GM18520 (cell line): ENCODE measurements at regions not wholly inside any gene's neighbourhood (a gene's known extent, or its start where the extent isn't known, plus 50 kb on each side); places are given as distances from the start of the nearest gene placed in this dataset.
"Not testable (repeated sequence)": the region's sequence is repeated elsewhere in the genome, so short reads cannot be mapped to it uniquely, and the experiment has no call there.

ENCODE experiments used
- ATAC-seq: cut with Tn5 transposase; IDR thresholded peaks from one replicate; pipeline ENCODE4 v1.9.1; 2021; ENCODE audit not compliant: unreplicated experiment

DNA sequence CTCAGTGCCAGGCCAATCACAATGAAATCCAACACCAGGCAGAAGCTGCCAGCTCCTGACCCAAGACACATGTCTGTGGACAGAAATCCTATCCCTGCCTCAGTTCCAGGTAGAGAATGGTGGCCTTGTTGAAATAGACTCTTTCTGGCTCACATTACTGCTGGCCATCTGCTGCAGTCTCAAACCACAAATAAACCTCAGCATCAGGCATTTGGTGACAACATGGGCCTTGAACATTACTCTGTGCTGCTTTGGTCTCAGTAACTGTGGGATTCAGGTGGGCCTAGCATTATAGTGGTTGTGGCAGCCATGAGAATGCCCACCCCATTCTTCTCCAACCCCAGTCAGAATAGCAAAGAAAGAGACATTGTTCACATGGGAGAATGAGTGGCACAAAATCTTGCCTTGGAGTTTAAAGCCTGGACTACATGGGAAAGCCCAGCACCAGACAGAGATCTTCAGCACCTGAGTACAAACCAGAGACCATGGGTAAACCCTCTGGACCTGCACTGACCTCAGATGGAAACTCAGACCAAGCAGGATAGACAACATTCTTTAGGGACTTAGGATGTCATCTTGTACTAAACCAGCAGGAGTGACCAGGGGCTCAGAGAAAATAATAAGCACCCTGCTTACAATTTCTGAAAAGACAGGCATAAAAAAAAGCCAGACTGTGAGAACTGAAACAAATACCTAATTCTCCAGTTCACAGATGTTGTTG is 50.4 kb upstream of the TRAM1L1 start:
- ATAC-seq = no peak

DNA sequence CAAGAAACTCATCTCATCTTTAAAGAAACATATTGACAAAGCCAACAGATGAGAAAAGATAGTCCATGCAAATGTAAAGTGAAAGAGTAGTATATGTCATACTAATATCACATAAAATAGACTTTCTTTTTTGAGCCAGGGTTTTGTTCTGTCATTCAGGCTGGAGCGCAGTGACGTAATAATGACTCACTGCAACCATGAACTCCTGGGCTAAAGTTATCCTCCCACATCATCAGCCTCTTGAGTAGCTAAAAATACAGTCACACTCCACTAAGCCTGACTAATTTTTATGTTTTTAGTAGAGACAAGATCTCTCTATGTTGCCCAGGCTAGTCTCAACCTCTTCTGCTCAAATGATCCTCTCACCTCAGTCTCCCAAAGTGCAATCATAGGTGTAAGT is 51.8 kb upstream of the TRAM1L1 start:
- ATAC-seq = peak; percentile 42

DNA sequence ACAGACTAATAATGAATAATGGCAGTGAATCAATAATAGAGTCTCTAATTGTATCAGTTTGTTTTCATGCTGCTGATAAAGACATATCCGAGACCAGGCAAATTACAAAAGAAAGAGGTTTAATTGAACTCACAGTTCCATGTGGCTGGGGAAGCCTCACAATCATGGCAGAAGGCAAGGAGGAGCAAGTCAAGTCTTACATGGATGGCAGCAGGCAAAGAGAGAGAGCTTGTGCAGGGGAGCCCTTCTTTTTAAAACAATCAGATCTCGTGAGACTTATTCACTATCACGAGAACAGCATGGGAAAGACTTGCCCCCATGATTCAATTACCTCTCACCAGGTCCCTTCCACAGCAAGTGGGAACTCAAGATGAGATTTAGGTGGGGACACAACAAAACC is 53.4 kb upstream of the TRAM1L1 start:
- ATAC-seq = not testable (repeated sequence)

DNA sequence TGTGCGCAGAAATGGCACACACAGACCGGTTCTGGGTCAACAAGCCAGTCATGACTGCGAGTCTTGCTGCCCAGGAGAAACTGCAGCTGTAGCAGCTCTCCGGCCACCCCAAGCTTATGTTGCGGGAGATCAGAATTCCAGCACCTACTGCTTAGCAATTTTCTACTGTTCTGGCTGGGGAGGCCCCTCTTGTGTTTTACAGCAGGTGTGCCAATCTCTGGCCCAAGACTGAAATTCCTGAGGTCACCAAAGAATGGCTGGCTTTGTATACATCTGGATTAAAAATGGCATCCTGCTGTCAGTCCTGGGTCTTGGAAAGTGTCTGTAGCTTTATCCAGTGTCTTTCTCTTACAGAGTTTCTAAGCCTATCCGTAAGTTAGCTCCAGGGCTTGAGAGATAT is 68.9 kb upstream of the TRAM1L1 start:
- no peak for ATAC-seq

DNA sequence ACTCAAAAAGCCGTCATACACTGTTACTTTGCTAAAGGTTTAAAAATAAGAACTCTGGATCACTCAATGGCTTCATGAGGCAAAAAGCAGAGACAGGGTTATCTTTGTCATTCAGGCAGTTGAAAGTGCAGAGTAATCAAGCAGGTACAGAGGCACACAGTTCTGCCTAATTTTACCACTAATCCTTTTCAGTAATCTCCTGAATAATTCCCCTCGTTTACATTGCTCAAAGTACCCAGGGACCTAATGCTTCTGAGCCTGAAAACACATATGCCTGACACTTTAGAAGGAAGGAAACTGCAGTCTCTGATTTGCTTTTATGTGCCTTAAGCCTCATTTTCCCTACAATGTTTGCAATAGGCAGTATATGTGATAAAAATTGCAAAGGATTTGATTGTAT is 71.4 kb upstream of the TRAM1L1 start:
- no peak for ATAC-seq

DNA sequence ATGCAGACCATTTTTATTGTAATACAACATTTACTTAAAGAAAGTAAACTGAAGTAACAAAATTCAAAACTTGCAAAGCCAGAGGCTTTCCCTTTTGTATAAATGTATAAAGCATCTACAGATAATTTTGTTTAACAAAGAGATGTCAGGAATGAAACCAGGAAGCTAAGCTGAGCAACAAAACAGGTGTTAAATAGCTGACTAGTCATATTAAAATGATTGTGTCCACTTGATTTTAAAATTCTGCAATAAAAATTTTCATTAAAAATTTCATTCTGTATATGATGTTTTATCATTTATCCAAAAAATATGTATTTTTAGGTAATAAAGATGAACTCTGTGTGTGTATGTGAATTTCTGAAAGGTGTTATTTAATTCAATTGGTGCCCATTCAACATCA is 72.0 kb upstream of the TRAM1L1 start:
- ATAC-seq = no peak

DNA sequence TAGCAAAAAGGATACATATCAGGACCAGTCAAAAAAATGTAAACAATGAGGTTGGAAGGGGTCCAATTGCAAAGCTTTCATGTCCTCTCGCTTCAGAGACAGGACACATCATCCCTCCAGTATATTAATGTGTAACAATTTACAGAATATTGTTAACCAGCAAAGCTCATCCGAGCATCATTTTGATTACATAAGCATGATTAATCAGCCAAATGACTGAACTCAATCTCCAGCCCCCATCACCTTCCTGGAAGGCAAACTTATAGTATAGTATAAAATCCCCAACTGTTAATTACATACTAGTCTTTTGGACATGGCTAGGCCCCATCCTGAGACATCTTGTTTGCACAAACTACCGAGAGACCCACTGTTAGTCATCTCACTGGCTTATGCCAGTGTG is 77.6 kb upstream of the TRAM1L1 start:
- ATAC-seq = no peak

DNA sequence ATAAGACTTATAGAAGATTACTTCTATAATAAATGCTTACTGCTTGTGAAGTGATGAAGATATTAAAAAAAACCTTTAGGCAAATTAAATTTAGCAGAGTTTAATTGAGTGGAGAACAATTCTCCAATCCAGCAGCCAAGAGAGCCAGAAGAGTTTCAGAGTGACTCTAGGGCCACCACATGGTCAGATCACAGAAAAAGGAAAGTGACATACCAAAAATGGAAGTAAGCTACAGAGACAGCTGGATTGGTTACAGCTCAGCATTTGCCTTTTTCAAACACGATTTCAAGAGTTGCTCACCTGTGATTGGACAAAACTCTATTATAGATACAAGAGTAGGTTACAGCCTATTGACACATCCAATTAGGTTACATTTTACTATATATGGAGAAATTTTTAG is 79.0 kb upstream of the TRAM1L1 start:
- no peak for ATAC-seq

DNA sequence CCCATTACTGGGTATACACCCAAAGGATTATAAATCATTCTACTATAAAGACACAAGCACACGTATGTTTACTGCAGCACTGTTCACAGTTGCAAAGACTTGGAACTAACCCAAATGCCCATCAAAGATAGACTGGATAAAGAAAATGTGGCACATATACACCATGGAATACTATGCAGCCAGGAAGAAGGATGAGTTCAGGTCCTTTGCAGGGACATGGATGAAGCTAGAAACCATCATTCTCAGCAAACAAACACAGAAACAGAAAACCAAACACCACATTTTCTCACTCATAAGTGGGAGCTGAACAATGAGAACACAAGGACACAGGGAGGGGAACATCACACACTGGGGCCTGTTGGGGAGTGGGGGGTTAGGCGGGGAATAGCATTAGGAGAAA is 90.0 kb upstream of the TRAM1L1 start:
- ATAC-seq = not testable (repeated sequence)

DNA sequence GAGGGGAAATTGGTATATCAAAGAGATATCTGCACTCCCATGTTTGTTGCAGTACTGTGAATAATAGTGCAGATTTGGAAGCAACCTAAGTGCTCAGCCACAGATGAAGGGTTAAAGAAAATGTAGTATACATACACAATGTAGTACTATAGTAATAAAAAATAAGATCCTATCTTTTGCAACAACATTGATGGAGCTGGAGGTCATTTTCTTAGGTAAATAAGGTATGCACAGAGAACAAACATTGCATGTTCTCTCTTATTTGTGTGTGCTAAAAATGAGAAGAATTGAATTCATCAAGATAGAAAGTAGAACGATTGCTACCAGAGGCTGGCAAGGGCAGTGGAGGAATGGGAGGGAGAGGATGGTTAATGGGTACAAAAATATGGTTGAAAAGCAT is 117.9 kb upstream of the TRAM1L1 start:
- ATAC-seq = no peak

DNA sequence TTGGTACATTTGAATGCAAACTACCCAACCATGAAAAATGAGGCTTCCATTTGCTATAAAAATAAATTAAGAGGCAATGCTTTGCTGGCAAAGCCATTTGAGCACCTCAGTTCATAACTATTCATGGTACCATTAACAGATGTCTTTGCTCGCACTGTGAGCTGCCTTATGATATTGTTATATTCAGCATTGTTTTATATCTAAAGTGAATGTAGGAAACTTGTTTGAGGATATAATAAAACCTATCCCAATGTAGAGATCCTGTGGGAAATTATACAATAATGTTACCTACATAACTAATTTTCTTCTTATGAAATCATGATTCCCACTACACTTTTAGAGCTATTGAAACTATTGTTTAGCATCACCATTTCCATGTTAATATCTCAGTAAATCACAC is 125.2 kb upstream of the TRAM1L1 start:
- no peak for ATAC-seq

DNA sequence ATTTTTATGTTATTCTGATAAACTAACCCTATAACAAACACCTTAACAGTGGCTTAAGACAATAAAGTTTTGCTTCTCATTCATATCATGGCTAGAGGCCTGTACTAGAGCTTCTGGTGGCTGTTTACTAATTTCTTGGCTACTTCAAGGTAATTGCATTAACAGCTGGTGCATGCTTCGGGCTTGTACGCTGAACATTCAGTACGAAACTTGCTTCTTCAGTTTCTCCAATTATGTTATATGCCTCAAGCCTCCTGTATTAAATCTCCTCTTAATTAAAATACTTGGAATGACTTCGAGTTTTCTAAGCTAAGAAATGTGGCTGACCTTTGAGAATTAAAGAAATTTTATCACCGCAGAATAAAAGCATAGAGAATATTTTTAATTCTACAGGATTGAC is 138.9 kb upstream of the TRAM1L1 start:
- no peak for ATAC-seq

DNA sequence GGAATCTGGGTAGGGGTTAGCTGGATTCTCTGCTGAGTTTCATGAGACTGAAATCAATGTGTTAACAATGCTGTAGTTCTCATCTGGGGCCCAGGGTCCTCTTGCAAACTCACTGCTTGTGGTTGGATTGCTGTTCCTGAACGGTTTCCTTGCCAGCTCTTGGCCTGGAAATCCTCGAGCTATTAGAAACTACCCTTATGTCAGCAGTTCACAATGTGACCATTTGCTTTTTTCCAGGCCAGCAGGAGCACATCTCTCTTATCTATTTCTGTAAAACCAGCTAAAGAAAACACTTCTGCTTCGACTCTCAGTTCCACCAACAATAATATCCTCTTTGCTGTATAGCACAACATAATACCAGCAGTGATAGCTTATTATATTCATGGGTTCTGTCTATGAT is 140.1 kb upstream of the TRAM1L1 start:
- ATAC-seq = no peak

DNA sequence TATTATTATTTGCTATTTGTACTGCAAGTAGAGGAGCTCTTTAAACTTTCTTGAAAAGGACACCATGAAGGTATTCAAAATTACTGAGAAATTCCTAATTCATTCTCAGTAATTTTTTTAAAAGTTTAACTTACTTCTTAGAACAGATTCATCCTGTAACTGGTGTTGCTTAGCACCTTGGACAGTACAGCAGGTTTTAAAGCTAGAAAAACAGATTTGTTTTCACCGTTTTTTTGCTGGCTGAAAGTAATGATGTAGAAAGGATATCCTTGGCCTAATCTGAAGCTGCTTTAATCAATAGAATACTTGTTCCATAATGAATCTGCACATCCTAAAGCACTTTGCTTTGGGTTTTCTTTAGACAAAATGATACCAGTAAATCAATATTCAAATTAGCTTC is 142.5 kb upstream of the TRAM1L1 start:
- ATAC-seq = no peak

DNA sequence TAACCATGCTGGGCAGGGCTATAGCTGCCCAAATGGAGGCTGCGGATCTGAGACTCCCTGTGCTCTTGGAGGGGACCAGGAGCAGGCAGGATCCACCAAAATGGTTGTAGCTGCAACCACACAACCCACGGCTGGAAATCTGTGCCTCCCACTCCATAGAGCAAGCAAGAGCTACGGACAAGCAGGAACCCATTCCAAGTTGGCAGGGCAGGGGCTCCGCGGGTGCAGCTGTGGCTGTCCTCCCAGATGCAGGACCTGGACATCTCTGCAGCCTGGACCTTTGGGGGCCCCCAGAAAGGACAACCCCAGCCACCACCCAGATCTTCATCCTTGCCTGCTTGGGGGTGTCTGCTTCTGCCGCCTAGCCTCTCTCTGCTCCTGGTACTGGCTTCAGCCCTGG is 154.1 kb upstream of the TRAM1L1 start:
- no peak for ATAC-seq

DNA sequence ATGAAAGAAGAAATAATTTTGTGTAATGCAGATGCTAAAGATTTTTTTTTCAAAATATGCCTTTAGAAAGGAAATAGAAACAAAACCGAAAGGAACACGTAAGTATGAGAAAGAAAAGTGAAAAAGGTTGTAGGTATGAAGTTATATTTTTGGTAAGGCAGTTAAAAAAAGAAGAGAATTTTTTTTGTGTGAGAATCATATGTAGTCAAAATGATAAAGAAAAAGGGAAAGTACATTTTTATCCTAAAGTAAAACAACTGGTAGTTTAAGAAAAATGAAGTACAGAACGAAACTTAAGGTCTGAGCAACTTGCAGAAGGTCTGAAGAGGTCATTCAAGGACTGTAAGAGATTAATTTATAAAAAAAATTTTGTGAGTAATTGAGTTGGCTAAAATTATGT is 164.0 kb upstream of the TRAM1L1 start:
- ATAC-seq = peak; percentile 89

DNA sequence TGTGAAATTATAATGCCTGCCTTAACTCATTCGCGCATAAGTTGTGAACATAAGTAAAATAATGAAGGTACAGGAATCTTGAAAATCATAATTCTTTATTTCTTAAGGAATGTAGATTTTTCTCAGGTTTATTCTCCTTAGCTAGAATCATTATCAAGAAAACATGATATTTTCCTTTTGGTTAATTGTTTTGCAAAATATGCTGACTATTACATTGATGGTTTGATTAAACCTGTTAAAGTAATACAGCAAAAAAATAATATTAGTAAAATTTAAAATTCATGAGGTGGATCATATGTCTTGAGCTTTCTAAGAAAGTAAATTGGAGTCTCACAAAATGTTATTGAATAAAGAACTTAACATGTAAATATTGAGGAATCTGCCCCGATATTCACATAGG is 178.7 kb upstream of the TRAM1L1 start:
- ATAC-seq = no peak

DNA sequence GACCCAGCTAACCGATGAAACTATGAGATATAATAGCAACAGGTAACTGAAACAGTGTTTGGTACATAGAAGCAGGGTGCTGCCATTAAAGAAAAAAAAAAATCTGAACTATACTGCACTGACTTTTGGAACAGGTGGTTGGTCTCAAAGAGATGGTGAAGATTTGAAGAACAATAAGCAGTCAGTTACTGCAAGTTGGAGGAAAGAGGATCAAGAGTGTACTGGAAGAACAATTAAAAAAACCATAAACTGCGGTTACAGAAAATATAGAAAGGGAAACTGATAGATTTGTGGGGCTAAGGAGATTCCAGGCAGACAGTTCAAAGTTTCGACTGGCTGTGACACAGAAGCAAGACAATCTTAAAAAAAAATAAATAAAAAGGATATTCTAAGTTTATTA is 181.9 kb upstream of the TRAM1L1 start:
- ATAC-seq = no peak

DNA sequence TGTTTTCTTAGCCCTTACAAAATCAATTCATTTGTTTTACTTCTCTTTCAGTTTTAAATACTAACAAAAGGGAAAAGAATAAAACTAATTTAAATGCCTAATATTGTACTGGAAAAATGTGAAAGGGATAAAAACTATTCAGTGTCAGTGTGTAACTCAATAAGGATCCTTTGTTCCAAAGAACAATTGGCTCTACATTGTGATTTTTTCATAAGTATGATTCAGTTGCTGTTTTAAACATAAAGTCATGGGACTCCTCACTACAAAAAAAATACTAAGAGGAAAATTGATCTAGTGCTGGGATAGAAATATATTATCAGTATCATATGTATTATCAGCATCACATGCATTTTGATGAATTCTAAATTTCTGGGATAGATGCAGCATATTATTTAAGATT is 199.4 kb upstream of the TRAM1L1 start:
- ATAC-seq = no peak

DNA sequence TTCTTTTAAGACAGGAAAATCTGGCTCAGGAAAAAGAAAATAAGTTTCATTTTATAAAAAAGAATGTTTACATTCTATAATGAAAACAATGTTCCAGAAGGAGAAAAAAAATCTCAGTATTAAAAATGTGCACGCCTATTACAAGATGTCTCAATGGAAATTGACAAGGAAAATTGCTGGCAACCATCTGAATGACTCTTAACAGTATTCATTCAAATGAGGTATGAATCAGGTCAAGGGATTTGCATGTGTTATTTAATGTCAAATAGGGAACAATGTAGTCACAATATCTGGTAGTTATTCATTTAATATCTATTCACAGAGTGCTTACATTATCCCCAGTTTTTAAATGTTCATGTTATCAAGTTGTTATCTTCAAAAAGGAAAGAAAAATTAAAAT is 208.4 kb upstream of the TRAM1L1 start:
- ATAC-seq = no peak

DNA sequence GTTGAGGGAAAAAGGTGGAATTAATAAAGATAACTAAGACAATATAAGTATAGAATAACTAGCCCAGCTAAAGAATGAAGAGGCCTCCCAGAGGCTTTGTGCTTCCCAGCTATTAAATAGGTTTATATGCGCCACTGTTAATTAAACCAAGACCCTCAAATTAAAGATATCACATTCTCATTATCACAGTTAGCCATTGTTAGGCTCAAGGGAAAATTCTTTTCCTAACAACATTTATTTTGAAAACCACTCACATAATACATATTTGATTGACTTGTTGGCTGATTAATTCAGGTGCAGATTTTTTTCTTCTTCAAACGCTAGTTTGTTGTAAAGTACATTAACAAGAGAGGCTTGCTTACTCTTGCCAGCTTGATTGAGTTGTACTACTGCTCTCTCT is 216.8 kb upstream of the TRAM1L1 start:
- no peak for ATAC-seq

DNA sequence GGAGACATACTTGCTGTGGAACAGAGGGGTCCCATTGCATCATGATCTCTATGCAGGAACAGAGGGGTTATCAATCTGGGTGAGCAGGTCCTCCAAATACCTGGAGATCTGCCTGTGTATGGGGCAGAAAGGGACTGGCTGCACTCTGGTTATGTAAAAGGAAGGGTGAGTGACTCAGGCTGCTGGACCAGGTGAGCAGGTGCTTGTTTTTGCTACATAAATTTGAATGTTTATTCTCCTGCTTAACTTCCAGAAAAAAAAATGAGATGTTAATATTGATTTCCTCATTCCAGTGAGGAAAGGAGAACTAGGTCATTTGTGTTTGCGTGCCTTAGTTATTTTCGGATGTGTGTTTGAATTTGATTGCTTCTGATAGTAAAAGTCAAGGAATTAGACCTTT is 225.8 kb upstream of the TRAM1L1 start:
- ATAC-seq = no peak

DNA sequence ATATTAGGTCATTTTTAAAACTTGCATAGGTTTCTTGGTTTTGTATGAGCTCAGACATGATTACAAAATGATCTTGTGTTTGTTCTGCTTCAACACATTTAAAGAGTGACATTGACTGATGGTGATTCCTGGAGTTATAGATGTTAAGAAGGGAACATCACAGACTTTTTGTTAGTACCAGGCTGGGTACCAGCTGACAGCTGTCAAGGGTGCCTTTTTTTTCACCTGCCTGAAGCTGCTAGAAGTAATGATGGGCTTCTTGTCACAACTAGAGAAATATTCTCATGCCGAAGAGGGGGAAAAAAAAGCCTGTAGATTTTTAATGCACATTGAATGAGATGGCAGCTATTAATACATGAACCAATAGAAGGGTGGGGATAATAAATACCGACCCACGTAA is 226.6 kb upstream of the TRAM1L1 start:
- ATAC-seq = no peak
